K562 (cell line): ENCODE measurements at regions not wholly inside any gene's neighbourhood (a gene's known extent, or its start where the extent isn't known, plus 50 kb on each side); places are given as distances from the start of the nearest gene placed in this dataset.

Experiments used
- ATAC-seq: fragments of 200-7000 bp; cut with Tn5 transposase; 3 replicates; pipeline ENCODE4 v1.9.1; 2020; ENCODE audit warnings: moderate library complexity
- BruUV-seq: library from RNA; stranded (reverse); fragments of 400-500 nt; replicated peaks from 2 replicates; lab custom pipeline; 2021; lab: Mats Ljungman, UMichigan
- CTCF ChIA-PET: fragments of 300-600 bp; formaldehyde crosslinking; extraction: SDS; loops from one replicate; lab custom pipeline; 2021; ENCODE audit warnings: low intra/inter-chr PET ratio; lab: Yijun Ruan, JAX
- POLR2A ChIA-PET: fragments of 300-600, 350-650 bp; sonication (Branson Sonifier 250); formaldehyde crosslinking; extraction: SDS; loops from one replicate; lab custom pipeline; 2021; ENCODE audit warnings: antibody characterized with exemption, inconsistent platforms; lab: Yijun Ruan, JAX
- DNase-seq, 4 experiments: peaks; one replicate each; pipeline versions ENCODE4 v3.0.0 to v3.0.0-alpha.2; 2011 to 2018; ENCODE audit warnings: low spot score in 3 of 4, mixed read lengths in 3 of 4; ENCODE audit errors: extremely low read depth in 1 of 4
- FAIRE-seq: peaks from 2 replicates; lab custom pipeline; 2011; peaks lifted over from hg19 to GRCh38; lab: Jason Lieb, UNC
- H2AFZ ChIP-seq: 2 replicates; pipeline ENCODE4 v1.6.0; 2011; ENCODE audit warnings: low read depth, low read length, control low read depth, inconsistent platforms
- H3K27ac ChIP-seq: fragments of 200-600 bp; 3 replicates; pipeline ENCODE4 v1.8.0; 2011; ENCODE audit warnings: low read depth, mild to moderate bottlenecking, control low read depth, inconsistent platforms, low read length, moderate library complexity, mixed read lengths; ENCODE audit errors: extremely low read depth
- H3K27me3 ChIP-seq, 2 experiments: fragments of 300-600 bp in 1 of 2; 2 replicates in 1 of 2; 3 replicates in 1 of 2; pipeline versions ENCODE4 v1.6.0 to v1.8.0; 2011; ENCODE audit warnings: inconsistent platforms in 2 of 2, low read length in 2 of 2, mild to moderate bottlenecking in 1 of 2, mixed read lengths in 1 of 2, moderate library complexity in 1 of 2; ENCODE audit not compliant: control insufficient read depth in 2 of 2, insufficient read depth in 2 of 2
- H3K36me3 ChIP-seq: fragments of 300-600 bp; 3 replicates; pipeline ENCODE4 v1.8.0; 2011; ENCODE audit warnings: mild to moderate bottlenecking, low read length, inconsistent platforms; ENCODE audit not compliant: control insufficient read depth, insufficient read depth
- H3K4me1 ChIP-seq, 2 experiments: fragments of 200-600 bp in 1 of 2; replicated peaks in 1 of 2; 2 replicates in 1 of 2; 3 replicates in 1 of 2; pipeline versions ENCODE4 v1.5.1 to v1.8.0; 2011; ENCODE audit warnings: inconsistent platforms in 2 of 2, low read length in 2 of 2, mild to moderate bottlenecking in 1 of 2, mixed read lengths in 1 of 2, moderate library complexity in 1 of 2; ENCODE audit not compliant: control insufficient read depth in 2 of 2, insufficient read depth in 2 of 2
- H3K4me2 ChIP-seq: 2 replicates; pipeline ENCODE4 v1.6.1; 2011; ENCODE audit warnings: low read length, control low read depth, inconsistent platforms, mixed read lengths; ENCODE audit not compliant: insufficient read depth
- H3K4me3 ChIP-seq: fragments of 200-600 bp; sonication (generic), shearing (Covaris generic); 2 replicates; pipeline ENCODE4 v1.5.1; 2016; ENCODE audit warnings: control low read depth, inconsistent platforms
- H3K79me2 ChIP-seq: fragments of 200-600 bp; 3 replicates; pipeline ENCODE4 v1.8.0; 2011; ENCODE audit warnings: low read length, inconsistent platforms; ENCODE audit not compliant: control insufficient read depth, insufficient read depth
- H3K9ac ChIP-seq, 2 experiments: 2 replicates each; pipeline versions ENCODE4 v1.6.0 to v1.6.1; 2011; ENCODE audit warnings: low read depth in 2 of 2, low read length in 2 of 2, control low read depth in 1 of 2, inconsistent platforms in 1 of 2, mild to moderate bottlenecking in 1 of 2, mixed read lengths in 1 of 2; ENCODE audit not compliant: insufficient read depth in 1 of 2
- H3K9me1 ChIP-seq: one replicate; pipeline ENCODE4 v1.6.0; 2011; ENCODE audit warnings: inconsistent platforms, mild to moderate bottlenecking, low read length, moderate library complexity; ENCODE audit not compliant: control insufficient read depth, insufficient read depth
- H3K9me3 ChIP-seq: replicated peaks from 2 replicates; pipeline ENCODE4 v1.5.1; 2011; ENCODE audit warnings: low read depth, low read length, inconsistent platforms; ENCODE audit not compliant: control insufficient read depth, insufficient read depth
- H4K20me1 ChIP-seq: replicated peaks from 2 replicates; pipeline ENCODE4 v1.6.1; 2011; ENCODE audit warnings: low read length, inconsistent platforms, mixed read lengths; ENCODE audit not compliant: control insufficient read depth, insufficient read depth
- FOXA3 ChIP-seq, 2 experiments: fragments of 450-650 bp in 1 of 2; sonication (generic) in 1 of 2; formaldehyde crosslinking; IDR thresholded peaks in 1 of 2; conservative IDR thresholded peaks in 1 of 2; 2 replicates each; pipeline versions ENCODE4 v1.4.0 to v1.8.0; 2020 to 2022; ENCODE audit warnings: mild to moderate bottlenecking in 2 of 2, missing genetic modification reagents in 1 of 2
- LARP7 ChIP-seq: fragments of 450-650 bp; IDR thresholded peaks from 2 replicates; pipeline ENCODE4 v1.6.1; 2016
- LCOR ChIP-seq: sonication (generic); formaldehyde crosslinking; IDR thresholded peaks from 2 replicates; pipeline ENCODE4 v1.8.0; 2022; ENCODE audit warnings: mild to moderate bottlenecking, missing genetic modification reagents
- MED1 ChIP-seq: sonication (generic); formaldehyde crosslinking; IDR thresholded peaks from 2 replicates; pipeline ENCODE4 v1.8.1; 2023; ENCODE audit warnings: missing genetic modification reagents, borderline replicate concordance
- MYC ChIP-seq, 2 experiments: fragments of 250-450 bp in 1 of 2; sonication (Bioruptor Pico) in 1 of 2; IDR thresholded peaks; 2 replicates each; pipeline versions ENCODE4 v1.5.1 to v1.6.1; 2012 to 2021; ENCODE audit warnings: low read depth in 2 of 2, borderline replicate concordance in 1 of 2, improper control_type of control experiment in 1 of 2, low read length in 1 of 2, mild to moderate bottlenecking in 1 of 2, moderate library complexity in 1 of 2
- NR2C2 ChIP-seq, 2 experiments: fragments of 200-800 bp in 1 of 2; sonication (Bioruptor generic) in 1 of 2; sonication (generic) in 1 of 2; formaldehyde crosslinking in 1 of 2; IDR thresholded peaks; 2 replicates each; pipeline versions ENCODE4 v1.6.1 to v1.8.0; 2016 to 2022; ENCODE audit warnings: mild to moderate bottlenecking in 1 of 2, missing compliant biosample characterization in 1 of 2, missing genetic modification characterization in 1 of 2, missing genetic modification reagents in 1 of 2
- ZNF23 ChIP-seq: fragments of 250-450 bp; sonication (Bioruptor Pico); IDR thresholded peaks from 2 replicates; pipeline ENCODE4 v1.4.0; 2020; ENCODE audit warnings: mild to moderate bottlenecking
- WGBS: fragments of 100-300 bp; shearing (Covaris generic); methylation state at CpG from one replicate; pipeline ENCODE4 v1.1.6; 2016; ENCODE audit warnings: low coverage, mixed read lengths; ENCODE audit not compliant: insufficient coverage; ENCODE audit errors: missing lambda C conversion rate; 5-methylcytosine and 5-hydroxymethylcytosine counted together
- in situ Hi-C: fragments of 300-500 bp; cut with MboI; formaldehyde crosslinking; loops from 4 replicates; pipeline ENCODE4 v1.15.0; 2018; ENCODE audit warnings: inconsistent platforms, mixed read lengths
- intact Hi-C: fragments of 100-400 bp; cut with micrococcal nuclease; formaldehyde crosslinking; loops from 2 replicates; pipeline ENCODE4 v1.14.2; 2022
- TF ChIP-seq, protein P1 (sequence below), 2 experiments: fragments of 250-450 bp in 1 of 2; fragments of 450-650 bp in 1 of 2; sonication (Bioruptor Pico) in 1 of 2; IDR thresholded peaks; 2 replicates each; pipeline versions ENCODE4 v1.6.1 to v1.8.0; 2016 to 2021; ENCODE audit warnings: mild to moderate bottlenecking in 2 of 2, moderate library complexity in 2 of 2, missing compliant biosample characterization in 1 of 2, missing genetic modification characterization in 1 of 2
- TF ChIP-seq, protein P2 (sequence below): sonication (generic); formaldehyde crosslinking; IDR thresholded peaks from 2 replicates; pipeline ENCODE4 v1.8.1; 2023; ENCODE audit warnings: mild to moderate bottlenecking, missing genetic modification reagents

DNA sequence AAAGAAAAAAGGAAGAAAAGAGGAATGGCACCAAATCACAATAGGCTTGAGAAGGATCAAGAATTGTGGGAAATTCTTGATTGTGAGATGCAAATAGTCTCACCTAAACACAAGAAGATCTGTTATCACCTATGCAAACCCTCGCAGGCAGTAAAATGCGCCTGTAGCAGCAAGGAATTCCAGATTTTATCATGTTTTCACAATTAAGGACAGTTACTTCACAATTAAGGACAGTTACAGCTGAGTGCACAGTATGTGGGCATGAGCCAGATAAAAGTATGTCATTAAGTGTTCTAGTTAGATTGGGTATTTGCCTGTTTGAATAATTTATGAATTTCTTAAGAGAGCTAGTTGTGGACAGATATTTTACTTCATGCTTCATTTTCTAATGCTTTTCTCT lies 336.2 kb downstream of the CDC14C start:
- no peaks in the 10 kb centered on the region; the same call in 1 of the 2 replicates for H3K9me3 ChIP-seq
- ATAC-seq (no peak), DNase-seq (no peak), FAIRE-seq (no peak)
- H3K4me2 ChIP-seq: no peak overlapping the region
- no peaks in the 10 kb centered on the region for H3K9me1 ChIP-seq
- H3K9ac ChIP-seq: no peak overlapping the region
- H2AFZ ChIP-seq: no peak overlapping the region
- ChIA-PET POLR2A (no interaction called here), CTCF (no interaction called here)
- H3K79me2 ChIP-seq: no peaks in the 10 kb centered on the region
- in situ Hi-C loops (no loop called here), intact Hi-C loops (no loop called here)
- no peak overlapping the region for H3K4me3 ChIP-seq
- no peaks in the 10 kb centered on the region for H3K4me1 ChIP-seq
- WGBS: 0% methylated on average over 2 of the region's 2 CpGs
- H3K36me3 ChIP-seq: no peaks in the 10 kb centered on the region
- no peak overlapping the region for H3K27ac ChIP-seq
- no TSS peak for BruUV-seq
- TF ChIP-seq FOXA3 (CRISPR knock-in tag; conservative IDR thresholded peaks at IDR 0.05 in 1 of 2, IDR thresholded peaks at IDR 0.05 in 1 of 2) (no peak), LARP7 (no peak), NR2C2 (CRISPR knock-in tag; IDR thresholded peaks at IDR 0.05) (no peak), NR2C2 (tag; IDR thresholded peaks at IDR 0.05) (no peak), MYC (IDR thresholded peaks at IDR 0.05; ENCODE audit: low read depth, low read length) (no peak), MYC (CRISPR knock-in tag; IDR thresholded peaks at IDR 0.05; ENCODE audit: borderline replicate concordance, low read depth) (no peak), LCOR (CRISPR knock-in tag) (no peak)
- H4K20me1 ChIP-seq: no peaks in the 10 kb centered on the region
- no peaks in the 10 kb centered on the region for H3K27me3 ChIP-seq

DNA sequence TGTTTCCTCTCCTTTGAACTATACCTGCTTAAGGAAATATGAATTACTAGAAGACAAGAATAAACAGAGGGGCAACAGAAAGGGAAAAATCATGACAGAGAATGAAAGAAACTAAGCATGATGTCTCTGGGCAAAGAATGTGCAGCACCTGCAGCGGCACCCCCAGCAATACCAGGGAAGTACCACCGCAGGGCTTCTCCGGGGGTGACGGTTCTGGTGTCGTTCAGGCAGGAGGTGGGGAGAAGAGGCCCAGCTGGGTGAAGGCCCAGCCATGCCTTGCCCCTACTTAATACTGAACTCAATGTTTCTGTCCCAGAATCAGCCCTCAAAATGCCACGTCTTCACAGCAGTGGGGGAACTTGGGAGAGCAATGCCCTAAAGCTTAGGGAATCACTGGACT lies 337.6 kb downstream of the CDC14C start:
- no peak for FAIRE-seq
- no peak for TF ChIP-seq MED1 (CRISPR knock-in tag)
- TF ChIP-seq, protein P1, sequence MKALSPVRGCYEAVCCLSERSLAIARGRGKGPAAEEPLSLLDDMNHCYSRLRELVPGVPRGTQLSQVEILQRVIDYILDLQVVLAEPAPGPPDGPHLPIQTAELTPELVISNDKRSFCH (CRISPR knock-in tag; IDR thresholded peaks at IDR 0.05): no peak
- TF ChIP-seq, protein P1 (tag; IDR thresholded peaks at IDR 0.05): no peak
- TF ChIP-seq, protein P2, sequence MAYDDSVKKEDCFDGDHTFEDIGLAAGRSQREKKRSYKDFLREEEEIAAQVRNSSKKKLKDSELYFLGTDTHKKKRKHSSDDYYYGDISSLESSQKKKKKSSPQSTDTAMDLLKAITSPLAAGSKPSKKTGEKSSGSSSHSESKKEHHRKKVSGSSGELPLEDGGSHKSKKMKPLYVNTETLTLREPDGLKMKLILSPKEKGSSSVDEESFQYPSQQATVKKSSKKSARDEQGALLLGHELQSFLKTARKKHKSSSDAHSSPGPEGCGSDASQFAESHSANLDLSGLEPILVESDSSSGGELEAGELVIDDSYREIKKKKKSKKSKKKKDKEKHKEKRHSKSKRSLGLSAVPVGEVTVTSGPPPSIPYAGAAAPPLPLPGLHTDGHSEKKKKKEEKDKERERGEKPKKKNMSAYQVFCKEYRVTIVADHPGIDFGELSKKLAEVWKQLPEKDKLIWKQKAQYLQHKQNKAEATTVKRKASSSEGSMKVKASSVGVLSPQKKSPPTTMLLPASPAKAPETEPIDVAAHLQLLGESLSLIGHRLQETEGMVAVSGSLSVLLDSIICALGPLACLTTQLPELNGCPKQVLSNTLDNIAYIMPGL: no peak
- no peak for TF ChIP-seq ZNF23 (CRISPR knock-in tag)
- TF ChIP-seq, all 486 proteins: peak for 0
- no peak for ATAC-seq
- CTCF ChIA-PET: no interaction called here
- Histone ChIP-seq H3K9me3 (no peaks in the 10 kb centered on the region), H3K9ac (no peak overlapping the region), H3K4me3 (no peak overlapping the region), H3K4me2 (no peak overlapping the region), H3K27ac (no peak overlapping the region), H3K79me2 (no peaks in the 10 kb centered on the region), H3K4me1 (no peaks in the 10 kb centered on the region), H4K20me1 (no peaks in the 10 kb centered on the region), H2AFZ (no peak overlapping the region), H3K27me3 (no peaks in the 10 kb centered on the region), H3K36me3 (no peaks in the 10 kb centered on the region), H3K9me1 (no peaks in the 10 kb centered on the region)
- 2% methylated on average over 6 of the region's 6 CpGs for WGBS
- DNase-seq: no peak
- intact Hi-C loops (no loop called here), in situ Hi-C loops (no loop called here)
- POLR2A ChIA-PET: no interaction called here
- no TSS peak for BruUV-seq
